Retinal pigment epithelial cell (primary cell): ENCODE measurements at regions not wholly inside any gene's neighbourhood (a gene's known extent, or its start where the extent isn't known, plus 50 kb on each side); places are given as distances from the start of the nearest gene placed in this dataset.

Experiments used
- DNase-seq: peaks from one replicate; pipeline ENCODE4 v3.0.0-alpha.2; 2010; ENCODE audit warnings: low read depth
- H3K4me3 ChIP-seq: 2 replicates; pipeline ENCODE4 v1.5.1; 2011; ENCODE audit warnings: mild to moderate bottlenecking, low read length, control low read depth, moderate library complexity
- CTCF ChIP-seq: conservative IDR thresholded peaks from 2 replicates; pipeline ENCODE4 v1.5.1; 2011; ENCODE audit warnings: low read depth, low read length, control low read depth, inconsistent platforms

- no peak for DNase-seq
- H3K4me3 ChIP-seq, result no peak overlapping the region
- TF ChIP-seq CTCF, result peak; percentile 96
These were observed 78.7 kb upstream of the PHACTR3 start for GRCh38 chr20:59525500-59526241.

GRCh38 chr20:59526242-59527225 lies 77.8 kb upstream of the PHACTR3 start:
- DNase-seq, result no peak
- peak; percentile 50 for TF ChIP-seq CTCF
- no peak overlapping the region for H3K4me3 ChIP-seq

- TF ChIP-seq CTCF, result no peak
- H3K4me3 ChIP-seq, result no peak overlapping the region
- no peak for DNase-seq
These were observed 73.6 kb upstream of the PHACTR3 start for GRCh38 chr20:59530782-59531181.

GRCh38 chr20:59537991-59538390 lies 66.3 kb upstream of the PHACTR3 start:
- no peak overlapping the region for H3K4me3 ChIP-seq
- no peak for DNase-seq
- no peak for TF ChIP-seq CTCF

GRCh38 chr20:59547596-59547995 lies 56.7 kb upstream of the PHACTR3 start:
- DNase-seq, result no peak
- H3K4me3 ChIP-seq, result no peak overlapping the region
- TF ChIP-seq CTCF, result no peak
